ENCODE measurements at regions not wholly inside any gene's neighbourhood (a gene's known extent, or its start where the extent isn't known, plus 50 kb on each side); places are given as distances from the start of the nearest gene placed in this dataset.

- H3K4me1 Mint-ChIP-seq (ENCODE audit: low read depth, unreplicated experiment) = no peaks in the 10 kb centered on the region
- FAIRE-seq = no peak
- H3K27me3 Mint-ChIP-seq (ENCODE audit: low read depth, unreplicated experiment) = no peaks in the 10 kb centered on the region
These were observed 859.1 kb downstream of the SLITRK6 start for GRCh38 chr13:84940167-84940566.

GRCh38 chr13:84934911-84935310, 864.3 kb downstream of the SLITRK6 start:
- Mint-ChIP-seq H3K9me3 (ENCODE audit: unreplicated experiment) (no peaks in the 10 kb centered on the region), H3K27me3 (ENCODE audit: low read depth, unreplicated experiment) (no peaks in the 10 kb centered on the region), H3K4me3 (ENCODE audit: unreplicated experiment) (no peak overlapping the region)

More at GRCh38 chr13:84940167-84940566, 859.1 kb downstream of the SLITRK6 start:
- Histone ChIP-seq H3K4me2 (ENCODE audit: low read length) (no peak overlapping the region), H2AFZ (ENCODE audit: low read depth, low read length) (no peak overlapping the region), H3K79me2 (ENCODE audit: insufficient read depth, low read length) (no peaks in the 10 kb centered on the region), H3K4me1 (ENCODE audit: insufficient read depth, low read length) (no peaks in the 10 kb centered on the region), H3K36me3 (ENCODE audit: insufficient read depth, low read length) (no peaks in the 10 kb centered on the region), H3K9ac (ENCODE audit: low read length) (no peak overlapping the region), H4K20me1 (ENCODE audit: insufficient read depth, low read length) (no peaks in the 10 kb centered on the region), H3K27me3 (ENCODE audit: insufficient read depth, low read length) (no peaks in the 10 kb centered on the region), H3K9me3 (ENCODE audit: insufficient read depth, low read depth, low read length) (no peaks in the 10 kb centered on the region), H3K4me3 (ENCODE audit: insufficient read depth, low read depth, low read length) (no peak overlapping the region), H3K27ac (ENCODE audit: low read depth, low read length) (no peak overlapping the region)
- DNase-seq (ENCODE audit: low read depth) = no peak
- H3K27ac Mint-ChIP-seq (ENCODE audit: unreplicated experiment) = no peak overlapping the region
- H3K36me3 Mint-ChIP-seq (ENCODE audit: low read depth, unreplicated experiment) = no peaks in the 10 kb centered on the region
- no peak for TF ChIP-seq CTCF (IDR thresholded peaks at IDR 0.05; ENCODE audit: insufficient read depth, low read depth, low read length)
- TF ChIP-seq EZH2 (IDR thresholded peaks at IDR 0.05; ENCODE audit: insufficient read depth, low read length) = no peak
- no peaks in the 10 kb centered on the region for H3K9me3 Mint-ChIP-seq (ENCODE audit: unreplicated experiment)
- H3K4me3 Mint-ChIP-seq (ENCODE audit: unreplicated experiment) = no peak overlapping the region

More at GRCh38 chr13:84934911-84935310, 864.3 kb downstream of the SLITRK6 start:
- Histone ChIP-seq H3K4me2 (ENCODE audit: low read length) (peak overlapping the region; percentile 65), H4K20me1 (ENCODE audit: insufficient read depth, low read length) (no peaks in the 10 kb centered on the region), H3K9me3 (ENCODE audit: insufficient read depth, low read depth, low read length) (no peaks in the 10 kb centered on the region), H3K27me3 (ENCODE audit: insufficient read depth, low read length) (no peaks in the 10 kb centered on the region), H3K27ac (ENCODE audit: low read depth, low read length) (no peak overlapping the region), H3K36me3 (ENCODE audit: insufficient read depth, low read length) (no peaks in the 10 kb centered on the region), H3K4me1 (ENCODE audit: insufficient read depth, low read length) (no peaks in the 10 kb centered on the region), H2AFZ (ENCODE audit: low read depth, low read length) (peak overlapping the region; percentile 39), H3K9ac (ENCODE audit: low read length) (no peak overlapping the region), H3K79me2 (ENCODE audit: insufficient read depth, low read length) (no peaks in the 10 kb centered on the region), H3K4me3 (ENCODE audit: insufficient read depth, low read depth, low read length) (peak overlapping the region; percentile 29)
- no peak overlapping the region for H3K27ac Mint-ChIP-seq (ENCODE audit: unreplicated experiment)
- FAIRE-seq = no peak
- DNase-seq (ENCODE audit: low read depth) = no peak
- H3K36me3 Mint-ChIP-seq (ENCODE audit: low read depth, unreplicated experiment) = no peaks in the 10 kb centered on the region
- no peaks in the 10 kb centered on the region for H3K4me1 Mint-ChIP-seq (ENCODE audit: low read depth, unreplicated experiment)
- TF ChIP-seq CTCF (IDR thresholded peaks at IDR 0.05; ENCODE audit: insufficient read depth, low read depth, low read length) (no peak), EZH2 (IDR thresholded peaks at IDR 0.05; ENCODE audit: insufficient read depth, low read length) (no peak)

All from astrocyte (in vitro differentiated cells and primary cell).